Stimulated activated CD4-positive, alpha-beta T cell treated with anti-CD3 and anti-CD28 coated beads, TNF-alpha, amount 100 ng/mL, for 1 hour (primary cell): ENCODE measurements at regions not wholly inside any gene's neighbourhood (a gene's known extent, or its start where the extent isn't known, plus 50 kb on each side); places are given as distances from the start of the nearest gene placed in this dataset.
"Not testable (repeated sequence)": the region's sequence is repeated elsewhere in the genome, so short reads cannot be mapped to it uniquely, and the experiment has no call there.

Experiments
- DNase-seq, 3 donors: peaks; one replicate each; pipeline ENCODE4 v3.0.0-alpha.2; 2020; ENCODE audit warnings: low read depth in 3 of 3, low spot score in 1 of 3

GRCh38 chr9:7739595-7739994, 60.0 kb downstream of the DMAC1 start:
- DNase-seq, result no peak

GRCh38 chr9:7735311-7735710, 64.3 kb downstream of the DMAC1 start:
- DNase-seq, result no peak

GRCh38 chr9:7730164-7730445, 69.5 kb downstream of the DMAC1 start:
- DNase-seq, result no peak

GRCh38 chr9:7729371-7730163, 70.0 kb downstream of the DMAC1 start:
- DNase-seq, result no peak

- no peak for DNase-seq
Observed at GRCh38 chr9:7721291-7721690, 78.3 kb downstream of the DMAC1 start.

GRCh38 chr9:7713088-7713487, 86.5 kb downstream of the DMAC1 start:
- not testable (repeated sequence) for DNase-seq

- DNase-seq, result no peak
Observed at GRCh38 chr9:7710686-7711085, 88.9 kb downstream of the DMAC1 start.

- no peak for DNase-seq
Observed at GRCh38 chr9:7707934-7708333, 91.6 kb downstream of the DMAC1 start.

- DNase-seq, result no peak
Observed at GRCh38 chr9:7704543-7704942, 95.0 kb downstream of the DMAC1 start.

- no peak for DNase-seq
Observed at GRCh38 chr9:7691909-7692308, 107.7 kb downstream of the DMAC1 start.

GRCh38 chr9:7690014-7690413, 109.6 kb downstream of the DMAC1 start:
- DNase-seq, result no peak

- no peak for DNase-seq
Observed at GRCh38 chr9:7688626-7689025, 111.0 kb downstream of the DMAC1 start.

- DNase-seq, result no peak
Observed at GRCh38 chr9:7676609-7677156, 122.9 kb downstream of the DMAC1 start.

- no peak for DNase-seq
Observed at GRCh38 chr9:7671847-7672246, 127.7 kb downstream of the DMAC1 start.

- no peak for DNase-seq
Observed at GRCh38 chr9:7668541-7668940, 131.0 kb downstream of the DMAC1 start.

GRCh38 chr9:7665874-7666273, 133.7 kb downstream of the DMAC1 start:
- no peak for DNase-seq

- DNase-seq, result no peak
Observed at GRCh38 chr9:7659766-7660165, 139.8 kb downstream of the DMAC1 start.

GRCh38 chr9:7656636-7657035, 142.9 kb downstream of the DMAC1 start:
- DNase-seq, result no peak

- DNase-seq, result no peak
Observed at GRCh38 chr9:7653262-7653661, 146.3 kb downstream of the DMAC1 start.

GRCh38 chr9:7640231-7640630, 159.3 kb downstream of the DMAC1 start:
- no peak for DNase-seq

GRCh38 chr9:7639471-7639870, 160.1 kb downstream of the DMAC1 start:
- DNase-seq, result no peak

- DNase-seq, result no peak
Observed at GRCh38 chr9:7636838-7637467, 162.6 kb downstream of the DMAC1 start.

GRCh38 chr9:7636309-7636708, 163.3 kb downstream of the DMAC1 start:
- DNase-seq, result no peak
